Jurkat, Clone E6-1 (cell line): ENCODE measurements at regions not wholly inside any gene's neighbourhood (a gene's known extent, or its start where the extent isn't known, plus 50 kb on each side); places are given as distances from the start of the nearest gene placed in this dataset.

Source experiments
- DNase-seq: peaks from one replicate; pipeline ENCODE4 v3.0.0-alpha.2; 2011; ENCODE audit warnings: low read depth, low spot score
- H3K4me3 ChIP-seq: 2 replicates; pipeline ENCODE4 v1.5.1; 2011; ENCODE audit warnings: mild to moderate bottlenecking, low read length, control low read depth, moderate library complexity

- DNase-seq: no peak
- no peak overlapping the region for H3K4me3 ChIP-seq
These were observed 160.4 kb upstream of the PRDM1 start for GRCh38 chr6:105925706-105926105.

GRCh38 chr6:105921781-105922180 lies 164.4 kb upstream of the PRDM1 start:
- H3K4me3 ChIP-seq: no peak overlapping the region
- no peak for DNase-seq

GRCh38 chr6:105920071-105920470 lies 166.1 kb upstream of the PRDM1 start:
- no peak for DNase-seq
- no peak overlapping the region for H3K4me3 ChIP-seq

GRCh38 chr6:105917038-105917695 lies 169.0 kb upstream of the PRDM1 start:
- no peak overlapping the region for H3K4me3 ChIP-seq
- DNase-seq: no peak

- no peak for DNase-seq
- H3K4me3 ChIP-seq: no peak overlapping the region
These were observed 175.0 kb upstream of the PRDM1 start for GRCh38 chr6:105911106-105911629.

GRCh38 chr6:105909106-105909505 lies 177.0 kb upstream of the PRDM1 start:
- DNase-seq: no peak
- no peak overlapping the region for H3K4me3 ChIP-seq

GRCh38 chr6:105907991-105908390 lies 178.1 kb upstream of the PRDM1 start:
- DNase-seq: no peak
- H3K4me3 ChIP-seq: no peak overlapping the region

GRCh38 chr6:105907301-105907700 lies 178.8 kb upstream of the PRDM1 start:
- DNase-seq: no peak
- H3K4me3 ChIP-seq: no peak overlapping the region

- H3K4me3 ChIP-seq: no peak overlapping the region
- DNase-seq: no peak
These were observed 183.6 kb upstream of the PRDM1 start for GRCh38 chr6:105902401-105903031.

GRCh38 chr6:105901583-105901982 lies 184.6 kb upstream of the PRDM1 start:
- DNase-seq: no peak
- no peak overlapping the region for H3K4me3 ChIP-seq

- H3K4me3 ChIP-seq: no peak overlapping the region
- DNase-seq: peak; percentile 10
These were observed 185.8 kb upstream of the PRDM1 start for GRCh38 chr6:105900125-105900937.

- no peak overlapping the region for H3K4me3 ChIP-seq
- no peak for DNase-seq
These were observed 187.8 kb upstream of the PRDM1 start for GRCh38 chr6:105898286-105898685.

GRCh38 chr6:105897131-105897530 lies 189.0 kb upstream of the PRDM1 start:
- no peak overlapping the region for H3K4me3 ChIP-seq
- DNase-seq: no peak

- H3K4me3 ChIP-seq: no peak overlapping the region
- no peak for DNase-seq
These were observed 189.4 kb upstream of the PRDM1 start for GRCh38 chr6:105896821-105897095.

GRCh38 chr6:105896052-105896820 lies 189.9 kb upstream of the PRDM1 start:
- no peak overlapping the region for H3K4me3 ChIP-seq

GRCh38 chr6:105894556-105894955 lies 191.6 kb upstream of the PRDM1 start:
- no peak for DNase-seq

More at GRCh38 chr6:105896052-105896820, 189.9 kb upstream of the PRDM1 start:
- no peak for DNase-seq

GRCh38 chr6:105893741-105894140 lies 192.4 kb upstream of the PRDM1 start:
- H3K4me3 ChIP-seq: no peak overlapping the region
- no peak for DNase-seq

More at GRCh38 chr6:105894556-105894955, 191.6 kb upstream of the PRDM1 start:
- H3K4me3 ChIP-seq: no peak overlapping the region

GRCh38 chr6:105892577-105893262 lies 193.4 kb upstream of the PRDM1 start:
- H3K4me3 ChIP-seq: no peak overlapping the region
- DNase-seq: no peak
